ENCODE measurements at regions not wholly inside any gene's neighbourhood (a gene's known extent, or its start where the extent isn't known, plus 50 kb on each side); places are given as distances from the start of the nearest gene placed in this dataset.

DNA sequence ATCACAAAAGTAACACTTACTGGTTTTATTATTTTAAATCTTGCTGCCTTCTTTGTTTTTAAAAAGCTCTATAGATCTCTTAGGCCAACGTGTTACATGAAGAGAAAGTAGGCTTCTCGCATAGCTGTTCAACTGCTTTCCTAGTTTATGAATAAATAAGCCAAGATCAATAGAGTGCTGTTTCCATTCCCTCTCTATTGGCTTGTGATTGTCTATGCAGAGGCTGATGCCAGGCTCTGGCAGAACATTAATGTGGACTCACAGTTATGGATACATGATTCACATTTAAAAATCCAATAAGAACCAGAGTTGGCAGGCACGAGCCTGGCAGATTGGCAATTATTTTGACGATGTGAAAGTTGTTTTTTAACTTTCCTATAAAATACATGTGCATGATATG lies 137.5 kb downstream of the GNAT3 start:
- ChIA-PET POLR2A (ENCODE audit: low non-redundant PET) (no interaction called here), CTCF (no interaction called here)
- H3K4me1 ChIP-seq (ENCODE audit: insufficient read depth, low read length, poor library complexity, severe bottlenecking), result no peaks in the 10 kb centered on the region
- DNase-seq (ENCODE audit: low spot score), result no peak
- no peaks in the 10 kb centered on the region for H3K36me3 ChIP-seq (ENCODE audit: insufficient read depth, low read length, poor library complexity, severe bottlenecking)
- H3K9me3 ChIP-seq (ENCODE audit: low read depth, low read length, poor library complexity, severe bottlenecking), result no peaks in the 10 kb centered on the region
- BruUV-seq (replicated peaks), result no TSS peak
- H3K4me3 ChIP-seq (ENCODE audit: low read depth, low read length, poor library complexity, severe bottlenecking), result no peak overlapping the region
- no peak overlapping the region for H3K27ac ChIP-seq (ENCODE audit: low read depth, low read length, poor library complexity, severe bottlenecking)
- intact Hi-C loops (cut with micrococcal nuclease; ENCODE audit: unreplicated experiment), result no loop called here
- TF ChIP-seq, protein P1, sequence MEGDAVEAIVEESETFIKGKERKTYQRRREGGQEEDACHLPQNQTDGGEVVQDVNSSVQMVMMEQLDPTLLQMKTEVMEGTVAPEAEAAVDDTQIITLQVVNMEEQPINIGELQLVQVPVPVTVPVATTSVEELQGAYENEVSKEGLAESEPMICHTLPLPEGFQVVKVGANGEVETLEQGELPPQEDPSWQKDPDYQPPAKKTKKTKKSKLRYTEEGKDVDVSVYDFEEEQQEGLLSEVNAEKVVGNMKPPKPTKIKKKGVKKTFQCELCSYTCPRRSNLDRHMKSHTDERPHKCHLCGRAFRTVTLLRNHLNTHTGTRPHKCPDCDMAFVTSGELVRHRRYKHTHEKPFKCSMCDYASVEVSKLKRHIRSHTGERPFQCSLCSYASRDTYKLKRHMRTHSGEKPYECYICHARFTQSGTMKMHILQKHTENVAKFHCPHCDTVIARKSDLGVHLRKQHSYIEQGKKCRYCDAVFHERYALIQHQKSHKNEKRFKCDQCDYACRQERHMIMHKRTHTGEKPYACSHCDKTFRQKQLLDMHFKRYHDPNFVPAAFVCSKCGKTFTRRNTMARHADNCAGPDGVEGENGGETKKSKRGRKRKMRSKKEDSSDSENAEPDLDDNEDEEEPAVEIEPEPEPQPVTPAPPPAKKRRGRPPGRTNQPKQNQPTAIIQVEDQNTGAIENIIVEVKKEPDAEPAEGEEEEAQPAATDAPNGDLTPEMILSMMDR (conservative IDR thresholded peaks at IDR 0.05; ENCODE audit: low read depth, low read length), result no peak
- TF ChIP-seq EZH2 (IDR thresholded peaks at IDR 0.05; ENCODE audit: borderline replicate concordance, low read depth, low read length, poor library complexity, severe bottlenecking), result no peak
- no peaks in the 10 kb centered on the region for H3K27me3 ChIP-seq (replicated peaks; ENCODE audit: insufficient read depth, low read depth, low read length, poor library complexity)

DNA sequence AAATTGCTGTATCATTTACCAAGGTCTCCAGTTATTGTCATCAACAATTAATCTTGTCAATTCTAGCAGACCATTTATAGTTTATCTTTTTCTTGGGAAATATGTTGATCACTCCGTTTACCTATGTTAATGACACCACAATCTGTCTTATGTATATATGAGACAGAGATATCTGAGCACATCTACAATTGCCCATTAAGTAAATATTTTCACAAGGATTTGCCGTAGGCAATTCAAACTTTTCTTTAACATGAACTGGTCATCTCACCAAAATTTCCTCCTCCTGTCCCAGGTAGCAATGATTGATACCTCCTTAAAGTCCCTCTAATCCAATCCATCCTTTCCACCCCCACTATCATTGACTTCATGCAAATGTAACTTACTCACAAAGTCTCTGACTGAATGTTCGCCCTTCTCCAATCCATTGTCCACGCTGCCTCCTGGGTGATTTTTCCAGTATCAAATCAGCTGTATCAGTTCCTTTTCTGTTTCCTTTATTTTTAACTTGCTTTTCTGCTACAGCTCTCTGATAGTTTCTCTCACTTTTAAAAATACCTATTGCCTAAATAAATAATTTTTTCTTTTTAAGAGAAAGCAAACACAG lies 138.3 kb downstream of the GNAT3 start:
- no peaks in the 10 kb centered on the region for H3K9me3 ChIP-seq (ENCODE audit: low read depth, low read length, poor library complexity, severe bottlenecking)
- ChIA-PET CTCF (no interaction called here), POLR2A (ENCODE audit: low non-redundant PET) (no interaction called here)
- TF ChIP-seq, protein P1 (conservative IDR thresholded peaks at IDR 0.05; ENCODE audit: low read depth, low read length), result no peak
- no peak for TF ChIP-seq EZH2 (IDR thresholded peaks at IDR 0.05; ENCODE audit: borderline replicate concordance, low read depth, low read length, poor library complexity, severe bottlenecking)
- H3K4me3 ChIP-seq (ENCODE audit: low read depth, low read length, poor library complexity, severe bottlenecking), result no peak overlapping the region
- no peaks in the 10 kb centered on the region for H3K36me3 ChIP-seq (ENCODE audit: insufficient read depth, low read length, poor library complexity, severe bottlenecking)
- no peak for DNase-seq (ENCODE audit: low spot score)
- no peaks in the 10 kb centered on the region for H3K27me3 ChIP-seq (replicated peaks; ENCODE audit: insufficient read depth, low read depth, low read length, poor library complexity)
- no TSS peak for BruUV-seq (replicated peaks)
- intact Hi-C loops (cut with micrococcal nuclease; ENCODE audit: unreplicated experiment), result no loop called here
- H3K27ac ChIP-seq (ENCODE audit: low read depth, low read length, poor library complexity, severe bottlenecking), result no peak overlapping the region
- H3K4me1 ChIP-seq (ENCODE audit: insufficient read depth, low read length, poor library complexity, severe bottlenecking), result no peaks in the 10 kb centered on the region

DNA sequence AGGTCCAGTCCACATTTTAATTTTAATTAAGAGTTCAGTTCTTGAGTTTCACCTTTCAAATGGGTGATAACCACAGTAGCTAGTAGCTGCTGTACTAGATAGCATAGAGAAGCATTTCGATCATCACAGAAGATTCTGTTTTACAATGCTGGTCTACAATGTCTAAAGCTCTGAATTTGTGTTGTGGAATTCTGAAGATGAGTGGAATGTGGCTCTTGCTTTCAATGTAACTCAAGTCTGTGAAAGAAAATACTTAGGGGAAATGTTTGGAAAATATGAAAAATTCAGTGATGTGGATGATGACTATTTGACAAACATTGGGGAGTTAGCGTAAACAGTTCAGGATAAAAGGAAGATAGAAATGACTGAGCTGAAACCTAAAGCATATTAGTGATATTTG lies 139.4 kb downstream of the GNAT3 start:
- ChIA-PET CTCF (no interaction called here), POLR2A (ENCODE audit: low non-redundant PET) (no interaction called here)
- BruUV-seq (replicated peaks), result no TSS peak
- Histone ChIP-seq H3K4me3 (ENCODE audit: low read depth, low read length, poor library complexity, severe bottlenecking) (no peak overlapping the region), H3K4me1 (ENCODE audit: insufficient read depth, low read length, poor library complexity, severe bottlenecking) (no peaks in the 10 kb centered on the region), H3K36me3 (ENCODE audit: insufficient read depth, low read length, poor library complexity, severe bottlenecking) (no peaks in the 10 kb centered on the region), H3K27me3 (replicated peaks; ENCODE audit: insufficient read depth, low read depth, low read length, poor library complexity) (no peaks in the 10 kb centered on the region), H3K9me3 (ENCODE audit: low read depth, low read length, poor library complexity, severe bottlenecking) (no peaks in the 10 kb centered on the region), H3K27ac (ENCODE audit: low read depth, low read length, poor library complexity, severe bottlenecking) (no peak overlapping the region)
- no peak for DNase-seq (ENCODE audit: low spot score)
- intact Hi-C loops (cut with micrococcal nuclease; ENCODE audit: unreplicated experiment), result no loop called here
- TF ChIP-seq EZH2 (IDR thresholded peaks at IDR 0.05; ENCODE audit: borderline replicate concordance, low read depth, low read length, poor library complexity, severe bottlenecking), result no peak
- TF ChIP-seq, protein P1 (conservative IDR thresholded peaks at IDR 0.05; ENCODE audit: low read depth, low read length), result no peak

Data from A673 (cell line).